ENCODE measurements at regions not wholly inside any gene's neighbourhood (a gene's known extent, or its start where the extent isn't known, plus 50 kb on each side); places are given as distances from the start of the nearest gene placed in this dataset.
"Not testable (repeated sequence)": the region's sequence is repeated elsewhere in the genome, so short reads cannot be mapped to it uniquely, and the experiment has no call there.

DNA sequence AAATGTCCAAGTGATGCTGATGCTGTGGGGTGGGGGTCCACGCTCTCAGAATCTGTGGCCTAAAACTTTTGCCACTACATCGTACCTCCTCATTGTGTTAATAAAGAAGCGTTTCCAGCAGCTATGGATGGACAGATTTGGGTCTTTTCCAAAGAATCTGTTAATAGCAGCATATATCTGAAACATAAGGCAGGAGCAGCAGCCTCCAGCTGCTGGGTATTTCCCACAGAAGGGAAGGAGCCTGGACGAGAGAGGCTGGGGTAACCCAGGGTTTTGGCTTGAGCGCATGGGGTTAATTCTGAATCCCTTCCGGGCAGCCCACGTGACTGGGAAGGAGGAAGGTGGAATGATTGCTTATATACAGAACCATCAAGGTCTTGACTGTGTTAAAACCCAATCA is 332.4 kb downstream of the BCOR start:
- no peak for DNase-seq (ENCODE audit: low read depth)

DNA sequence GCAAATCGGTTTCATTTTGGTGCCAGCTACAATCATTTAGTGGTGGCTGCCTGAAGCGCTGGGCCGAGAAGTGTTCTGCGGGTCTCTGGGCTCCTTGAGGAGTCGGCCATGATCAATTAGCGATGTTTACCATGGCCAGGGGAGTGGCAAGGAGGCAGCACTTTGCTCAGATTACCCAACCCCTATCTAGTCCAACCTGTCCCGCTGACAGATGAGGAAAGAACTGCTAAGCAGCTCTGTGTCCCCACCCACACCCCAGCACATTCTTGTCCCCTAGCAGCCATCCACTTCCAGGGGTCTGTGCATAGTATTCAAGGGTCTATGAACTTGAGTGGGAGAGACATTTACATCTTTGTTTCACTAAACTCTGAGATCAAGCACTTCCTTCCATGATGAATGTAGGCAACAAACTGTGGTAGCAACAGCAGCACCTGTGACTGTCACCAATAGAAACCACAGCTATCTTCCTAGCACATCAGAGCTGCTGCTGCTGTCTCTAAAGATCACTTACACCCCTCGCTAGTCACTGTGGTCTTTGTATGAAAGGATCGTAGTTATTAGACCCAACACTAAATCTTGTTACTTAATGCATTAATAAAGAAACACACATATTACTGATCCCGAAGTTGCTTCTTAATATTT is 331.6 kb downstream of the BCOR start:
- no peak for DNase-seq (ENCODE audit: low read depth)

DNA sequence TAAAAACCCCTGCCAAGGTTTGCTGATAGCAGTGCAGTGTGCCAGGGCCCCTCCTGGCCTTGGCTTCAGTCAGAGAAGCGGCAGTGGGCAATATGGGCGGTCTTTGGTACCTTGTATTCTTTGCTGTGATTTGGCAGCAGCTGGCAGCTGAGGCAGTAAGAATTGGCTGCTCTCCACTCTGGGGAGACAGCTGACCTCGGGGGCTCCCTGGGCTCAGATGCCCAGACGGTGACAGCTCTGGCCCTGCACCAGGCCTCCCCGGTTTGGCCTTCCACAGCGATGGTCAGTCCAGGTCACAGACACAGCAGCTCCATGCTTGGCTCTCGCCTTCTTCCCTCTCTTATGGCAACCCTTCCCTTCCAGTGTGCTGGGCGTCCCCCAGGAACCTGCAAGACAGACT is 330.9 kb downstream of the BCOR start:
- no peak for DNase-seq (ENCODE audit: low read depth)

GRCh38 chrX:39767446-39767845 is 330.3 kb downstream of the BCOR start:
- no peak for DNase-seq (ENCODE audit: low read depth)

GRCh38 chrX:39769748-39770147 is 328.0 kb downstream of the BCOR start:
- DNase-seq (ENCODE audit: low read depth): no peak

DNA sequence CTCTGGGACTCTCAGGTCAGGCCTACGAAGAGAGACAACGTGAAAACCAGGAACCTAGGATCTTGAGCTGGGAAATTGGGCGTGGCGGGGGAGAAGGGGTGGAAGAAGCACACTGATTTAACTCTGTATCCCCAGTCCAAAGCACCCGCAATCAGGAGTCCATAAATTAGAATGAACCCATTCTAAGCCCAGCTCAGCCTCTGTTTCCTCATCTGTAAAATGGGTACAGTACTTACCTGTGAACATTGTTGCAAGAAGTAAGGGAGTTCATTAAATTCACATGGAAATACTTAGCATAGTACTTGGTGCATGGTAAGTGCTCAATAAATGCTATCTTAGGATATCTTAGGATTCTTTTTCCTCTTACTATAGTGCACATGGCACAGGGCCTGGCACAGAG is 326.7 kb downstream of the BCOR start:
- no peak for DNase-seq (ENCODE audit: low read depth)

GRCh38 chrX:39772057-39772832 is 325.5 kb downstream of the BCOR start:
- DNase-seq (ENCODE audit: low read depth): peak; percentile 30

DNA sequence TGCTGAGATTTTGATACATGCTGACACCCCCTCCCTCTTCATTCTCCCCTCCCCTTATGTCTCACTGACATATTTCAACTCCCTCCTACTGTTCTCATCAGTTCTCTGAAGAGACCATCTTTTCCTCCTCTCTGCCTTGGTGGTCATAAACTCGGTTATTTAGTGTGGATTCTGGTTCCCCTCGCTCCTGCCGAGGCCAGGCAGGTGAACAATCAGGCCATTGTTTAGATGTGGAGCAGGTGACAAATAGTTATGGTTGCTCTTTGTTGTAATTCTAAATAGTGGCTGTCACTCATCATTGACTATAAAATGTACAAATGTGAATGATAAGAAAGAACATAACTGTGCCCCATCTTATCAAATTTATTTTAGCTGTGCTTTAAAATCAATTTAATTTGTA is 324.6 kb downstream of the BCOR start:
- DNase-seq (ENCODE audit: low read depth): no peak

DNA sequence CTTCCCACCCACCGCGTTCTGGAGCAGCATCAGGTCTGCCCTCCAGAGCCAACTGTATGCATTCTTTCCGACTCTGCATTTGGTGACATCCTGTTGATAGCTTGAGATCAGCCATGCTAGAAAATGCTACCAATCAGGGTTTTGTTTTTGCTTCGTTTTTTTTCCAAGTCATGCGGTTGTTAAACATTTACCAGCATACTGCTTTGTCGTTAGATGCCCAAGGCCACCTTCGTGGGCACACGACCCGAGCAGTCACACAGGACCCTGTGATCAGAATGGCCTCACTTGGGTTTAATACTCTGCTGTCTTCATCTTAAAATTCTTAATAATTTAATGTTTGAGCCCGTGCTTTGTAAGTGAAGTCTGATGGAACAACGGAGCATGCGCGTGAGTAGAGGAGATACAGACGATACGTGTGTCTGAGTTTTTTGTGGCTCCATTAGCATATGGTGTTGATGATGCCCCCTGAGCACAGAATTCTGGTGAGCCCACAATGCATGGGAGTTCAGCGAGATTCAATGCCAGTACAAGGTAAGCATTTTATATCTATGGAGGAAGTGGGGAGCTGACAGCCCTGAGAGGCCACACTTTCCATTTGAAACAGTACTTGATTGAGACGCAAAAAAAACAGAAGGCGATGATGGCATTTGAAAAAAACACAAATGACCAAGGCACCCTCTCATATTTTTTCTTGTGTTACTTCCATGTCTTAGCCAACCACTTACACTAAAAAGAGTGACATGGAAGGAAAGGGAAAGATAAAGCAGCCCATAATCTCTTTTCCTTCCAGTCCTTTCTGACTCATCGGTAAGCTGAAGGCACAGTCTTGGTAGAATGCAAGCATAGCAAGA is 323.6 kb downstream of the BCOR start:
- DNase-seq (ENCODE audit: low read depth): no peak

DNA sequence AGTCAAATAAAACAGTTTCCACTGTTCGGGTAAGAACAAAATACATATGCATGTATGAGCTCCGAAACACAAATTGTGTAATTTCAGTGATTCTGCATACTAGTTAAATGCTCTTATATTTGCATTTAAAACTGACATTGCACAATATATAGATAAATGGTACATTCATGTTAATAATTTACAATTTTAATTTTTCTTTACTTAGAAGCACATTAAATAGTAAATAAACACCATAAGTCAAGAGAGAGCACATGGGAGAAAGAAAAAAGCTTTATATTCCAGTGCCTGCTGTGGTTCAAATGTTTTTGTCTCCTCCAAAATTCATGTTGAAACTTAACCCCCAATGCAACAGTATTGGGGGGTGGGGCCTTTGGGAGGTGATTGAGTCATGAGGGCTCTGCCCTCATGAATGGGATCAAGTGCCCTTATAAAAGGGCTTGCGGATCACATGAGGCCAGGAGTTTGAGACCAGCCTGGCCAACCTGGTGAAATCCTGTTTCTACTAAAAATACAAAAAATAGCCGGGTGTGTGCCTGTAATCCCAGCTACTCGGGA is 322.9 kb downstream of the BCOR start:
- no peak for DNase-seq (ENCODE audit: low read depth)

GRCh38 chrX:39777623-39778025 is 320.1 kb downstream of the BCOR start:
- no peak for DNase-seq (ENCODE audit: low read depth)

- no peak for DNase-seq (ENCODE audit: low read depth)
Measured at GRCh38 chrX:39779952-39780783, 317.6 kb downstream of the BCOR start.

DNA sequence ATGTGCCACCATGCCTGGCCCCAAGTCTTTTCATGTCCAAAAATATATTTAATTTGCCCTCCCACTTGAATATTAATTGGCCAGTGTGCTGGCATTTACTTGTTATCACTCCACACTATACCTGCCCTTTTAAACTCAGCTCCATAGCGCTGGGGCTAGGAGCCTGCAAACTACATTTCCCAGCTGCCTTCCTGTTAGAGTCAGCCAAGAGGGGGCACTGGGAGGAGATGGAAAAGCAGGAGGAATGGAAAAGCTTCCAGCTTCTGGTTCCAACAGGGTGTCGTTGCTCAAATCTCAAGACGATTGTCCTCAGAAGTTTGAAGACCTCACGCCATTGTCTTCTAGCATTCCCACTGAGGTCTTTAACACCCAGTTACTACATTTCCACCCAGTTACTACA is 315.5 kb downstream of the BCOR start:
- DNase-seq (ENCODE audit: low read depth): no peak

GRCh38 chrX:39787999-39788398 is 309.8 kb downstream of the BCOR start:
- no peak for DNase-seq (ENCODE audit: low read depth)

GRCh38 chrX:39788521-39788920 is 309.2 kb downstream of the BCOR start:
- no peak for DNase-seq (ENCODE audit: low read depth)

- DNase-seq (ENCODE audit: low read depth): no peak
Measured at GRCh38 chrX:39791691-39792090, 306.1 kb downstream of the BCOR start.

- no peak for DNase-seq (ENCODE audit: low read depth)
Measured at GRCh38 chrX:39795605-39796004, 302.2 kb downstream of the BCOR start.

GRCh38 chrX:39796856-39797255 is 300.9 kb downstream of the BCOR start:
- no peak for DNase-seq (ENCODE audit: low read depth)

DNA sequence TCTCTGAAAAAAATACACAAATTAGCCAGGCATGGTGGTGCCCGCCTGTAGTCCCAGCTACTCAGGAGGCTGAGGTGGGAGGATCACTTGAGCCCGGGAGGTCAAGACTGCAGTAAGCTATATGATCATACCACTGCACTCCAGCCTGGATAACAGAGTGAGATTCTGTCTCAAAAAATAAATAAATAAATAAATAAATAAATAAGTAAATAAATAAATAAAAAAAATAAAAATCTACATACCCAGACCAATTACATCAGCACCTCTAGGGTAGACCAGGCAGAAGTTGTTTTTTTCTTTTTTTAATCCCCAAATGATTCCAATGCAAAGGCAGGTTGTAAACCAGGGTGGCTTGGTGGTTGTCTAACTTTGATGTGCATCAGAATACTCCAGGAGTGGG is 299.3 kb downstream of the BCOR start:
- not testable (repeated sequence) for DNase-seq (ENCODE audit: low read depth)

DNA sequence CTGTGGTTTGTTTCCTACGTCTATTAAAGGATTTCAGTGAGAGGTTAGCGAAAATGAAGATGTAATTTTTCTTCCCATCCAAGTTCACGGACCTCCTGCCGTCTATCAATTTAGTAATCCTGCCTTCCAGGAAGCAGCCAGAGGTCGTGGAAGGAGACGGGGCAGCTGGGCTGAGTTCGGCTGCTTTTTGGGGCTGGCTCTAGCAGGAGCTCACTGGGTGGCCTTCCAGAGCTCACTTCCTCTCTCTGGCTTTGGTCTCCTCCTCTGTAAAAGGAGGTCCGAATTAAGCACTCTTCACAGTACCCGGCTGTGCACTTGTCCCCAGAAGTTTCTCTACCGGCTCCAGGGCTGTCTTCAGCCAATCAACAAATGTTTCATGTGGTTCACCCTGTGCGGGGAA is 295.4 kb downstream of the BCOR start:
- DNase-seq (ENCODE audit: low read depth): no peak

- no peak for DNase-seq (ENCODE audit: low read depth)
Measured at GRCh38 chrX:39802908-39803307, 294.9 kb downstream of the BCOR start.

GRCh38 chrX:39805022-39805421 is 292.7 kb downstream of the BCOR start:
- DNase-seq (ENCODE audit: low read depth): no peak

Measured in activated gamma-delta T cell treated with anti-CD3 and anti-CD28 coated beads, Interleukin-2, amount 50 U/mL, for 16 hours (primary cell).